ENCODE measurements at regions not wholly inside any gene's neighbourhood (a gene's known extent, or its start where the extent isn't known, plus 50 kb on each side); places are given as distances from the start of the nearest gene placed in this dataset.

- Histone ChIP-seq H3K27me3 (ENCODE audit: control insufficient read depth, insufficient read depth, low read length) (no peaks in the 10 kb centered on the region), H3K9me3 (ENCODE audit: control insufficient read depth, low read depth, low read length) (no peaks in the 10 kb centered on the region), H3K4me3 (ENCODE audit: low read length) (no peak overlapping the region), H3K9ac (ENCODE audit: low read length) (no peak overlapping the region), H3K36me3 (ENCODE audit: control insufficient read depth, low read depth, low read length) (no peaks in the 10 kb centered on the region), H3K27ac (ENCODE audit: low read length) (no peak overlapping the region), H3K4me1 (ENCODE audit: control insufficient read depth, low read depth, low read length) (peaks cover 5% of the 10 kb centered on the region)
These were observed 1333.7 kb upstream of the TMEFF2 start for GRCh38 chr2:193528458-193528857.

GRCh38 chr2:193527146-193527545 lies 1332.4 kb upstream of the TMEFF2 start:
- no peak overlapping the region for H3K27ac ChIP-seq (ENCODE audit: low read length)
- no peak overlapping the region for H3K9ac ChIP-seq (ENCODE audit: low read length)
- H3K9me3 ChIP-seq (ENCODE audit: control insufficient read depth, low read depth, low read length): no peaks in the 10 kb centered on the region
- no peak overlapping the region for H3K4me3 ChIP-seq (ENCODE audit: low read length)
- no peaks in the 10 kb centered on the region for H3K36me3 ChIP-seq (ENCODE audit: control insufficient read depth, low read depth, low read length)
- H3K4me1 ChIP-seq (ENCODE audit: control insufficient read depth, low read depth, low read length): peaks cover 5% of the 10 kb centered on the region
- no peaks in the 10 kb centered on the region for H3K27me3 ChIP-seq (ENCODE audit: control insufficient read depth, insufficient read depth, low read length)

GRCh38 chr2:193523662-193524061 lies 1328.9 kb upstream of the TMEFF2 start:
- H3K27me3 ChIP-seq (ENCODE audit: control insufficient read depth, insufficient read depth, low read length): no peaks in the 10 kb centered on the region
- H3K4me1 ChIP-seq (ENCODE audit: control insufficient read depth, low read depth, low read length): peaks cover 11% of the 10 kb centered on the region
- no peak overlapping the region for H3K27ac ChIP-seq (ENCODE audit: low read length)
- no peaks in the 10 kb centered on the region for H3K9me3 ChIP-seq (ENCODE audit: control insufficient read depth, low read depth, low read length)
- H3K9ac ChIP-seq (ENCODE audit: low read length): no peak overlapping the region
- H3K4me3 ChIP-seq (ENCODE audit: low read length): no peak overlapping the region
- no peaks in the 10 kb centered on the region for H3K36me3 ChIP-seq (ENCODE audit: control insufficient read depth, low read depth, low read length)

- Histone ChIP-seq H3K4me3 (ENCODE audit: low read length) (no peak overlapping the region), H3K4me1 (ENCODE audit: control insufficient read depth, low read depth, low read length) (peaks cover 5% of the 10 kb centered on the region), H3K9ac (ENCODE audit: low read length) (no peak overlapping the region), H3K27me3 (ENCODE audit: control insufficient read depth, insufficient read depth, low read length) (no peaks in the 10 kb centered on the region), H3K9me3 (ENCODE audit: control insufficient read depth, low read depth, low read length) (no peaks in the 10 kb centered on the region), H3K27ac (ENCODE audit: low read length) (no peak overlapping the region), H3K36me3 (ENCODE audit: control insufficient read depth, low read depth, low read length) (no peaks in the 10 kb centered on the region)
These were observed 1326.8 kb upstream of the TMEFF2 start for GRCh38 chr2:193521523-193521922.

- H3K36me3 ChIP-seq (ENCODE audit: control insufficient read depth, low read depth, low read length): no peaks in the 10 kb centered on the region
- peaks cover 5% of the 10 kb centered on the region for H3K4me1 ChIP-seq (ENCODE audit: control insufficient read depth, low read depth, low read length)
- no peak overlapping the region for H3K27ac ChIP-seq (ENCODE audit: low read length)
- H3K27me3 ChIP-seq (ENCODE audit: control insufficient read depth, insufficient read depth, low read length): no peaks in the 10 kb centered on the region
- no peak overlapping the region for H3K9ac ChIP-seq (ENCODE audit: low read length)
- H3K9me3 ChIP-seq (ENCODE audit: control insufficient read depth, low read depth, low read length): no peaks in the 10 kb centered on the region
- no peak overlapping the region for H3K4me3 ChIP-seq (ENCODE audit: low read length)
These were observed 1326.2 kb upstream of the TMEFF2 start for GRCh38 chr2:193520709-193521458.

GRCh38 chr2:193518041-193518817 lies 1323.5 kb upstream of the TMEFF2 start:
- no peak overlapping the region for H3K9ac ChIP-seq (ENCODE audit: low read length)
- no peaks in the 10 kb centered on the region for H3K27me3 ChIP-seq (ENCODE audit: control insufficient read depth, insufficient read depth, low read length)
- no peaks in the 10 kb centered on the region for H3K36me3 ChIP-seq (ENCODE audit: control insufficient read depth, low read depth, low read length)
- H3K4me3 ChIP-seq (ENCODE audit: low read length): no peak overlapping the region
- H3K4me1 ChIP-seq (ENCODE audit: control insufficient read depth, low read depth, low read length): peaks cover 5% of the 10 kb centered on the region
- no peaks in the 10 kb centered on the region for H3K9me3 ChIP-seq (ENCODE audit: control insufficient read depth, low read depth, low read length)
- no peak overlapping the region for H3K27ac ChIP-seq (ENCODE audit: low read length)

GRCh38 chr2:193517615-193518014 lies 1322.9 kb upstream of the TMEFF2 start:
- Histone ChIP-seq H3K27me3 (ENCODE audit: control insufficient read depth, insufficient read depth, low read length) (no peaks in the 10 kb centered on the region), H3K9ac (ENCODE audit: low read length) (no peak overlapping the region), H3K4me3 (ENCODE audit: low read length) (no peak overlapping the region), H3K4me1 (ENCODE audit: control insufficient read depth, low read depth, low read length) (peaks cover 5% of the 10 kb centered on the region), H3K27ac (ENCODE audit: low read length) (no peak overlapping the region), H3K36me3 (ENCODE audit: control insufficient read depth, low read depth, low read length) (no peaks in the 10 kb centered on the region), H3K9me3 (ENCODE audit: control insufficient read depth, low read depth, low read length) (no peaks in the 10 kb centered on the region)

GRCh38 chr2:193506035-193506434 lies 1311.3 kb upstream of the TMEFF2 start:
- H3K4me3 ChIP-seq (ENCODE audit: low read length): no peak overlapping the region
- H3K36me3 ChIP-seq (ENCODE audit: control insufficient read depth, low read depth, low read length): no peaks in the 10 kb centered on the region
- H3K27ac ChIP-seq (ENCODE audit: low read length): no peak overlapping the region
- no peak overlapping the region for H3K9ac ChIP-seq (ENCODE audit: low read length)
- H3K9me3 ChIP-seq (ENCODE audit: control insufficient read depth, low read depth, low read length): no peaks in the 10 kb centered on the region
- no peaks in the 10 kb centered on the region for H3K27me3 ChIP-seq (ENCODE audit: control insufficient read depth, insufficient read depth, low read length)
- peaks cover 3% of the 10 kb centered on the region for H3K4me1 ChIP-seq (ENCODE audit: control insufficient read depth, low read depth, low read length)

- Histone ChIP-seq H3K27me3 (ENCODE audit: control insufficient read depth, insufficient read depth, low read length) (no peaks in the 10 kb centered on the region), H3K36me3 (ENCODE audit: control insufficient read depth, low read depth, low read length) (no peaks in the 10 kb centered on the region), H3K9ac (ENCODE audit: low read length) (no peak overlapping the region), H3K4me3 (ENCODE audit: low read length) (no peak overlapping the region), H3K9me3 (ENCODE audit: control insufficient read depth, low read depth, low read length) (no peaks in the 10 kb centered on the region), H3K27ac (ENCODE audit: low read length) (no peak overlapping the region), H3K4me1 (ENCODE audit: control insufficient read depth, low read depth, low read length) (peaks cover 3% of the 10 kb centered on the region)
These were observed 1310.9 kb upstream of the TMEFF2 start for GRCh38 chr2:193505620-193506019.

GRCh38 chr2:193502363-193503035 lies 1307.8 kb upstream of the TMEFF2 start:
- no peak overlapping the region for H3K27ac ChIP-seq (ENCODE audit: low read length)
- no peak overlapping the region for H3K9ac ChIP-seq (ENCODE audit: low read length)
- H3K4me3 ChIP-seq (ENCODE audit: low read length): peak overlapping the region; percentile 58
- H3K9me3 ChIP-seq (ENCODE audit: control insufficient read depth, low read depth, low read length): no peaks in the 10 kb centered on the region
- peaks cover 3% of the 10 kb centered on the region for H3K4me1 ChIP-seq (ENCODE audit: control insufficient read depth, low read depth, low read length)
- no peaks in the 10 kb centered on the region for H3K36me3 ChIP-seq (ENCODE audit: control insufficient read depth, low read depth, low read length)
- H3K27me3 ChIP-seq (ENCODE audit: control insufficient read depth, insufficient read depth, low read length): no peaks in the 10 kb centered on the region

- Histone ChIP-seq H3K27me3 (ENCODE audit: control insufficient read depth, insufficient read depth, low read length) (no peaks in the 10 kb centered on the region), H3K9ac (ENCODE audit: low read length) (no peak overlapping the region), H3K4me3 (ENCODE audit: low read length) (no peak overlapping the region), H3K36me3 (ENCODE audit: control insufficient read depth, low read depth, low read length) (no peaks in the 10 kb centered on the region), H3K4me1 (ENCODE audit: control insufficient read depth, low read depth, low read length) (no peaks in the 10 kb centered on the region), H3K9me3 (ENCODE audit: control insufficient read depth, low read depth, low read length) (no peaks in the 10 kb centered on the region), H3K27ac (ENCODE audit: low read length) (no peak overlapping the region)
These were observed 1302.1 kb upstream of the TMEFF2 start for GRCh38 chr2:193496786-193497185.
